HG03139 (cell line): ENCODE measurements at regions not wholly inside any gene's neighbourhood (a gene's known extent, or its start where the extent isn't known, plus 50 kb on each side); places are given as distances from the start of the nearest gene placed in this dataset.
"Not testable (repeated sequence)": the region's sequence is repeated elsewhere in the genome, so short reads cannot be mapped to it uniquely, and the experiment has no call there.

Experiments
- ATAC-seq: cut with Tn5 transposase; IDR thresholded peaks from one replicate; pipeline ENCODE4 v1.9.1; 2021; ENCODE audit not compliant: unreplicated experiment

DNA sequence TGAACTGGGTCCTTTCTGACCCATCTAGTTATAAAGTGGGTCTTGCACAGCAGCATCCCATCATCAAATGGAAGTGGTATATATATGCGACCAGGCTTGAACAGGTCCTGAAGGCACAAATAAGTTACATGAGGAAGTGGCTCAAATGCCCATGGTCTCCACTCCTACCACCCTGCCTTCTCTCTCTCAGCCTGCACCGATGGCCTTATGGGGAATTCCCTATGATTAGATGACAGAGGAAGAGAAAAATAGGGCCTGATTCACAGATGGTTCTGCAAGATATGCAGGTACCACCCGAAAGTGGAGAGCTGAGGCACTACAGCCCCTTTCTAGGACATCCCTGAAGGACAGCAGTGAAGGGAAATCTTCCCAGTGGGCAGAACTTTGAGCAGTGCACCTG is 1275.1 kb upstream of the CITED2 start:
- ATAC-seq: not testable (repeated sequence)

DNA sequence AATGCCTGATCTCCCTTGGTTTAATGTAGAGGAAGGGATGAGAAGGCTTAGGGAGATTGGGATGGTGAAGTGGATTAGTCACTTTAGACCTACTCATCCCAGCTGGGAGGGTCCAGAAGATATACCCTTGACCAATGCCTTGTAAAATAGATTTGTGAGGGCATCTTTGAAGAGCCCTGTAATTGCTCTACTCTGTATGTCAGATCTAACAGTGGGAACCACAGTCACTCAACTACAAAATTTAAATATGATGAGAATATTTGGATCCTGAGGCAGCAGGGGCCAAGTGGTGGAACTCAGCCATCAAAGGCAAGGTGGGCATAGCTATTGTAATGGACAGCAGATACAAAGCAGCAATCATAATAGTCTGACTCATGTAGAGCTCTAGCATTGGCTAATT is 1272.9 kb upstream of the CITED2 start:
- ATAC-seq: not testable (repeated sequence)

DNA sequence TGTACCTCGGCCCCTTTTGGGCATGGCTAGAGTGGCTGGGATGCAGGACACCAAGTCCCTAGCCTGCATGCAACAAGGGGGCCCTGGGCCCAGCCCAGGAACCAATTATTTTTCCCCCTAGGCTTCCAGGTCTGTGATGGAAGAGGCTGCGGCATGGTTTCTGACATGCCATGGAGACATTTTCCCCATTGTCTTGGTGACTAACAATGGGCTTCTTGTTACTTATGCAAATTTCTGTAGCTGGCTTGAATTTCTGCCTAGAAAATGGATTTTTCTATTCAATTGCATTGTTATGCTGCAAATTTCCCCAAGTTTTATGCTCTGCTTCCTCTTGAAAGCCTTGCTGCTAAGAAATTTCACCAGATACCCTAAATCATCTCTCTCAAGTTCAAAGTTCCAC is 1269.6 kb upstream of the CITED2 start:
- no peak for ATAC-seq

DNA sequence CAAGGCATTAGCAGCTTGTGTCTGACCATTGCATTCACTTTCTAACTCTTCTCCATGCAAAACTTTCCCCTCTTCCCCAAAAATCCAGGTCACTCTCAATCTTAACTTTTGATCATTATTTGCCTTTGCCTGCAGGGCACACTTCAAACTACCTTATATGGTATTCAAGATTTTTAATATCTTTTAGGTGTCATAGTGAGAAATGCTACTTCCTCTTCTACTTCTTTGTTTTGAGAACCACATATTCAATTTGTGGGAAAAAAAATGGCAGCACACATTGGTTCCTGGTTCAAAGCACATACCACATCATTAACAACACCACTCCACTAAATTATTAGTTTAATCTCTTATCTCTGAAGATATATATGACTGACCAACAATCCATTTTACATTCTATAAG is 1267.0 kb upstream of the CITED2 start:
- peak; percentile 71 for ATAC-seq

DNA sequence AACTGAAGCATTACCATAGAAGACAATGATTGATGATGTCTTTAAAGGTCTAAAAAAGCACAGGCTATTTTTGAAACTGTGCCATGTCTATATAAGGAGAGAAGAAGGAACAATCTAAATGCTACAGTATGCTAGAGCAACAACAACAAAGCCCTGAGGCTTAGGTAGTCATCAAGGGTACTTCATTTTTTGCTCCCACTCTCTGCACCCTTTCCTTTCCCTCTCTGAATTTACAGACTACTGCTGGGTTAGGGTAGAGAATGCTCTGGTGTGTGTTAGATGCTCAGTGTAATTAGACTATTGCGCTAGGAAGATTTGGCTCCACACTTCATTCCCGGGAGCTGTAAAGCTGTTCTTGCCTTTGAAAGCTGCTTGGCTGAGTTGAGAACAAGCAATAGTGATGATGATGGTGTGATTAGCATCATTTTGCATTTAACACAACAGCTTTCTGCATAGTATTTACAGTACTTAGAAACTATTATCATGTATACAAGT is 1262.5 kb upstream of the CITED2 start:
- ATAC-seq: no peak

DNA sequence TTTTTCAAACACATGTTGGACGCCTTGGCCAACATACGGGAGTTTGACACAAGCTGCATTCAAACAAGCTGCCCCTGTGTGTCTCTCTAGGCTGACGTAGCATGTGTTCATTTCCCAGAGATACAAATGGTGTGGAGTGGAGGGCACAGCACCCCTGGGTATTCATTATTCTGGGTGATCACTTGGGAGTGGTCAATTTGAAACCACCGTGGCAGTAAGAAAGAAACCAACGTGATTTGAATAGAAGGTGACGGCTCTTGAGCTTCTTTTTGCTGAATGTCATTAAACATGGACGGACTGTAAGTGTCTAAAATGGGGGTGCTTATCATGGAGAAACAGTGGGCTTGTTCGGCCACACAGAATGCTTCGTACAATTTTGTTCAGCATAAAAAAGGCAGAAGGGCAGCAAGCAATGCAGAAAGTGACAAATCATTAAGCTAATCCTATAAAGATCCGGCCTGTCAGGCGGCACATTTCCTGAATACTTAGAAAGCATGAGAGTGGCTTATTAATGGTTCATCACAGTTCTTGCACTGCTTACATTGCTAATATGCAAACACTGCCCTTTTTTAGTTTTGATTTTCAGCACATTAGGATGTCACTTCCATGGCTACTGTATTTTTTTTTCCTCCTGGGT is 1261.9 kb upstream of the CITED2 start:
- ATAC-seq: no peak

DNA sequence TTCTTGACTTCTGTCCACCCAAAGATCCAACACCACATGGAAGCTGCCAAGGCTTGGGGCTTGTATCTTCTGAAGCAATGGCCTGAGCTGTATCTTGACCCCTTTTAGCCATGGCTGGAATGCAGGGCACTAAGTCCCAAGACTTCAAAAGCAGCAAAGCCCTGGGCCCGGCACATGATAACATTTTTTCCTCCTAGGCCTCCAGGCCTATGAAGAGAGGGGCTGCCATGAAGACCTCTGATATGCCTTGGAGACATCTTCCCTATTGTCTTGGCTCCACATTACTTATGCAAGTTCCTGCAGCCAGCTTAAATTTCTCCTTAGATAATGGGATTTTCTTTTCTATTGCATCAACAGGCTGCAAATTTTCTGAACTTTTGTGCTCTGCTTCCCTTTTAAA is 1252.6 kb upstream of the CITED2 start:
- ATAC-seq: no peak

DNA sequence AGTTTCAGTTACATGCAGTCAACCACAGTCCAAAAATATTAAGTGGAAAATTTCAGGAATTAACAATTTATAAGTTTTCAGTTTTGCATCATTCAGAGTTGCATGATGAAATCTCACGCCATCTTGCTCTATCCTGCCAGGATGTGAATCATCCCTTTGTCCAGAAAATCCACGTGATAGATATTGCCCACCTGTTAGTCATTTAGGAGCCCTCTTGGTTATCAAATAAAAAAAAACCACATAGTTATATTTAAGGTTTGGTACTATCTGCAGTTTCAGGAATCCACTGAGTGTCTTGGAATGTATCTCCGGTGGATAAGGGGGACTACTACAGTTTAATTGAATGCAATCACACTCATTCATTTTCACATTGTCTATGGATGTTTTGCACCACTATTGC is 1249.0 kb upstream of the CITED2 start:
- no peak for ATAC-seq

DNA sequence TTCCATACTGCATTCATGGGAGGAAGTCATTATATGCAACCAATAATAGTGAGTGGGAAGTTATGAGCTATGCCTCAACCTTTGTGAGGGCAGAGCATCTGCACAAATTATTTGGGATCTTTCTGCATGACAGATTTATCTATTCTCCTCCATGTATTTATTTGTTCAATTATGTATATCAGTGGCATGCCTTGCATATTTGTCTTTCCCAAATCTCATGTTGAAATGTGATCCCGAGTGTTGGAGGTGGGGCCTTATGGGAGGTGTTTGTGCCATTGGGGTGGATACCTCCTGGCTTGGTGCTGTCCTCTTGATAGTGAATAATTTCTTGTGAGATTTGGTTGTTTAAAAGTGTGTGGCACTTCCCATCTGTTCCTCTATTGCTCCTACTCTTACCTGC is 1246.0 kb upstream of the CITED2 start:
- no peak for ATAC-seq

DNA sequence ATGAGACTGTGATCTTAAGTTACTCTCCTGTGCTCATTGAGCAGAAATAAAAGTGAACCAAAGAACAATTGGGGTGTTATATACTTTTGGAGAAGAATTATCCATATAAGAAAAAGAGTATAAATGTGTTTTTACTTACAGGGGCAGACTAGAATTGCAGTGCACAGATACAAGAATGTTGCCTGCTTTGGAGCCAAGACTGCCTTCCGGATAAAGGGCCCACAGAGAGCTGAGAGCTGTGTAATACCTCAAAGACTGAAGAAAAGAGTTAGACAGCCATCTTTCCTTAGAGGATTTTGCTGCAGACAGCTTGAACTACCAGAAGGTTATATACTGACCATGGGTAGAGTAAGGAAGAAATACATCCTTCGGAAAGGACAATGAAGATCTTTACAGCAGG is 1235.5 kb upstream of the CITED2 start:
- ATAC-seq: no peak

DNA sequence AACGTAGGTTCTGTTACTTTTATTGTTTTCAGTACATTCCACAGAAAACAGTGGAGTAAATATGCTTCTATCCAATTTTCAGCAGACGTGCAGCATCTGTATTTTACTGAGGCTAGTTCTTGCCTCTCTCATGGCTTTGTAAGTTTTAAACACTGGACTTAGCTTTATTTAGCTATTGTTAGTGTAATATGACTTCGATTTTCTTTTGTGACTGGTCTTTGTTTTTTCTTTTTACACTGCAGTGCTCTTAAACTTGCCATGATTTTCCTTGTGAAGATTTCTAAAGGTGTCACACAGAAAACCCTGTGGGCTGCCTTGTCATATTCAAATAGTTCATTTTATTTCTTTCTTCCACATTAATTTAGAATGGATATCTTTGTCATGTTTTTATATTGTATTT is 1234.9 kb upstream of the CITED2 start:
- ATAC-seq: no peak

DNA sequence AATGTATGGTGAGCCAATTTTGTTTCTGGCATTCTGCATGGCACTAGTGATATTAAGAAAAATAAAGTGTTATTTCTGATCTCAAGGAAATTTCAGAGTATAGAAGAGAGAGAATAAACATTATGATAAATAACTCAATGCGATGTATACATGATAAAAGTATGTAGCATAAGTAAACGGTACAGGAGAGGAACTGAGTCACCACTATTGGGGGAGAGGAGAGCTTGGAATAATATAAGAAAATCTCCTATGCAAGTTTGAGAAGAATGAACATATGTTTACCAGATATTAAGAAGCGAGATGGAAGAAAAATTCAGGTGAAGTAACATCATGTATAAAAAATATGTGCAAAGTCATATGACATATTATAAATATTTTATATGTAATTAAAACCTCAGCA is 1230.3 kb upstream of the CITED2 start:
- ATAC-seq: no peak

DNA sequence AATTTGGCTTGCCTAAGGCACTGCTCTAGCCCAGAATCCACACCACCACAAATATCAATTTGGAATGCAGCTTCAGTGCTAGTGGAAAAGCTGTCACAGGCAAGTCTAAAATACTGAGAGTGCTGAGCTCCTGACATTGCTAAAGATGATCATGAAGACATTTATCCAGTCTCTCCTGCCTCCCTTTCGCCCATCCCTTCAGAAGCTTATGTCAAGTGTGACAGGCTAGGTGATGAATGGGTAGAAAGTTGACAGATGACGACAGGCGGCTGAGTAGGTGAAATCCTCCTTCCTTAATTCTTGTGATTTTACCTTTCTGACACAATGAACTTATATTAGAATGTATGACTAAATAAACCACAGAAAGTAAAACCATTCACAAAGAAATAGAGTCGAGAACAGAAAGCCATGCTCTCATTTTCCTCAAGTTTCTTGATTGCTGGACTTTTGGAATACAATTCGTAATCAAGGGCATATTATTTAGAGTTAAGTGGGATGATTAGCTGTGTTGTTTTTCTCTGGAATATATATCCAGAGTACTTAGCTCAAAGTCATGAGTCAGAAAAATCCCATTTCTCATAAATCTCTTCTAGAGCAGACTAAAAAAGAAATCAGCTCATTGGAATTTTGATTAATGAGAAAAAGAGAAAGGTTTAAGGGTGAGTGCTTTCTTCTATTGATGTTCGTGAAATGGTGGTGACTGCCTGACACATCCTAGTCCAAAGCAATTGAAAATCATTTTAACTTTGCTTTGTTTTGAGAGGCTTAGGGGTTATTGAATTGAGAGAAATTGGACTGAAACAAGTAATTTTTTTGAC is 1228.2 kb upstream of the CITED2 start:
- no peak for ATAC-seq

DNA sequence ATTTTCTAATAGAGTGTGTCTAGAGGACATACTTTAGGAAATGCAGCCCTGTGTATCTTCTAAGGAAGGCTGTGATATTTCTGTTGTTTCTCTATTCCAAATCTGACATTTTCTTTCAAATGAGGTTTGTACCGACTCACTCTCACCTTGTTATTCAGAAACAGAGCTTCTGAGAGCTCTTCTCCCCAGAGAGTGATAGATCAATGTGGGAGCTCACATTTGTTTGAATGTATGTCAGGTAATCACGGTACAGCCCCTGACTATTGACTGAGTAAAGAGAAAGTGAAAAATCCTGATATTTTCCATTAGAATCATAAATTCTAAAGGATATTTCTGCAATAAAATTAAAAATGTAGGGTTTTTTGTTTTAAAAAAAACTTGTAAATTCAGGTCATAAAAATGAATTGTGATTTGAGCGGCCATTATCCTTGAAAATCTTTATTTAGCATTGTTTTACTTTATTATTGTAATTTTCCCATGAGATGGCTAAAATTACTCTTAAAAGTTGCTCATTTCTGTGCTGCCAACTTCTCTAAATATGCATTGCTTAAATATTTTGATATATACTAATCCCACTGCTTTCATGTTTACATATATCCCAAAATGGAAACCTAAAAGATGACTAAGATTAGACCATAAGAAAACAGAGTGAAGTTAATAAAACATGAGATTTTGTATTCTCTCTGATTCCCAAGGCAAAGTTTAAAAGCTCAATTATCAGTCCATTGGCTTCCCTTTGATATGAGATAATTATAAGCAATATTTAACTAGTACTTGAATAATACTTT is 1226.8 kb upstream of the CITED2 start:
- ATAC-seq: no peak

DNA sequence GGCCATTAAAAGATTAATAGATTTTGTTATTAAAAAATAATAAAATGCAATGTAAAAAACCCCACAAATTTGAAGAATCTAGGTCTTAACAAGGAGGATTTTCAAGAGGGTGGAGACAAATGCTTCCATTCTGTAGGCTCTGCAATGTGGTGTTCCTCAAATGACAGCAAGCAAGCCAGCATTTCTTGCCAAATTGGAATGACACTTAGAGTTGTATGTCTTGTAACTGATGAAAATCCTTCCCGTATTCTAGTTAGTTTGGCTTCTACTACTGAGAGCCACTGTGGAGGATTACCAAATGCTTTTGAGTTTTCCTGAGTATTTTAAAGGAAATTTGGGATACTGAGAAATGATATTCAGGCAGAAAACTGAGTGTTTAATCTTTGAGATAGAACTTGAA is 1225.5 kb upstream of the CITED2 start:
- no peak for ATAC-seq

DNA sequence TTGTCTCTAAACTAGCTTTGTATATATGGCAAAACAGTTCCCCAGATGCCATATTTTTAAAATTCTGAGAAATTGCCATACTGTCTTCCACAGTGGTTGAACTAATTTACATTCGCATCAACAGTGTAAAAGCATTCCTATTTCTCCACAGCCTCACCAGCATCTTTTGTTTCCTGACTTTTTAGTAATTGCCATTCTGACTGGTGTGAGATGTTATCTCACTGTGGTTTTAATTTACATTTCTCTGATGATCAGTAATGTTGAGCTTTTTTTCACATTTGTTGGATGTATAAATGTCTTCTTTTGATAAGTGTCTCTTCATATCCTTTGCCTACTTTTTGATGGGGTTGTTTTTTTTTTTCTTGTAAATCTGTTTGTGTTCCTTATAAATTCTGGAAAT is 1222.7 kb upstream of the CITED2 start:
- no peak for ATAC-seq

DNA sequence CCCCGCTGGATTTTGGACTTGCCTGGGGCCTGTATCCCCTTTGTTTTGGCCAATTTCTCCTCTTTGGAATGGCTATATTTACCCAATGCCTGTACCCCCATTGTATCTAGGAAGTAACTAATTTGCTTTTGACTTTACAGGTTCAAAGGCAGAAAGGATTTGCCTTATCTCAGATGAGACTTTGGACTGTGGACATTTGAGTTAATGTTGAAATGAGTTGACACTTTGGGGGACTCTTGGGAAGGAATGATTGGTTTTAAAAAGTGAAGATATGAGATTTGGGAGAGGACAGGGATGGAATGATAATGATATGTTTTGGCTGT is 1220.3 kb upstream of the CITED2 start:
- ATAC-seq: no peak

DNA sequence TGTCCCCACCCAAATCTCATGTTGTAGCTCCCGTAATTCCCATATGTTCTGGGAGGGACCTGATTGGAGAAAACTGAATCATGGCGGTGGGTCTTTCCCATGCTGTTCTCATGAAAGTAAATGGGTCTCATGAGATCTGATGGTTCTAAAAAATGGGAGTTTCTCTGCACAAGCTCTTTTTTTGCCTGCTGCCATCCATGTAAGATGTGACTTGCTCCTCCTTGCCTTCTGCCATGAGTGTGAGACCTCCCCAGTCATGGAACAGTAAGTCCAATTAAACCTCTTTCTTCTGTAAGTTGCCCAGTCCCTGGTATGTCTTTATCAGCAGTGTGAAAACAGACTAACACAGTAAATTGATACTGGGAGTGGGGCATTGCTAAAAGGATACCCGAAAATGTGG is 1218.4 kb upstream of the CITED2 start:
- ATAC-seq: no peak

DNA sequence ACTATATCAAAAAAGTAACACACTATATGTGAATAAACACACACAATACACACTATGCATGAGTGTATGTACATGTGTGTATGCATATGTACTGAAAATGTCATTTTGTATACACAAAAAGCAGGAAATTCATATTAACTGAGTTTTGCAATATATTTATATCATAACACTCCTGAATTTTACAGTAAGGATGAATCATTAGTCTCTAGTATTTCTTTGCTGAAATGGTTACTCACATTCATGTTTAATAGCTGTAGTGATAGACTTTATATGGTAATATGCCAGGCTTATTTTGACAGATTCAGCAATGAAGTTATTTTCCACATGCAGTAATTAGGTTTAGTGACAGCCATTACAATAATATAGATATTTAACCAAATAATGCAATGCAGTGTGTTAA is 1216.2 kb upstream of the CITED2 start:
- no peak for ATAC-seq

DNA sequence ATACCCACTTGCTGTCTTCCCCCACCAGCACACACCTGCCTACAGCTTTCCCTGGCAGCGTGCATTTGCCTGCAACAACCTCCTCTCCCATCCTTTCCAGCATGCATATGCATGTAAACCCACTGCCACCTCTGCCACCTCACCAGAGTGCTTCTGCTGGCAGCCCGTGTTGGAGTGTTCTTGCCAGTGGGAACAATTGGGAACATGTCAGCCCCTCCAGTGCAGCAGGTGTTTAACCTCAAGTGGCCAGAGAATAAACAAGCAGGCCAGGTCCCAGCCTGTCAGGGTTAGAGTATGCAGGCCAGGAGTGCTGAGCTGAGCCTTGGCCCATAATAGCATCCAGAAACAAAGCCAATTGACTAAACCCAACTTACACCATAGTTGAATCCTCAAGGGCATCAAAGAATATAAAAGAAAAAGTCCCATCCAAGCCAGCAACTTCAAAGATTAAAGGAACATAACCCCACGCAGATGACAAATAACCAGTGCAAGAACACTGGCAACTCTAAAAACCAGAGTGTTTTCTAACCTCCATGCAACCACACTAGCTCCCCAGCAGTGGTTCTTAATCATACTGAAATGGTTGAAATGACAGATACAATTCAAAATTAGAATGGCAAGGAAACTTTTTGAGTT is 1212.1 kb upstream of the CITED2 start:
- ATAC-seq: peak; percentile 65

DNA sequence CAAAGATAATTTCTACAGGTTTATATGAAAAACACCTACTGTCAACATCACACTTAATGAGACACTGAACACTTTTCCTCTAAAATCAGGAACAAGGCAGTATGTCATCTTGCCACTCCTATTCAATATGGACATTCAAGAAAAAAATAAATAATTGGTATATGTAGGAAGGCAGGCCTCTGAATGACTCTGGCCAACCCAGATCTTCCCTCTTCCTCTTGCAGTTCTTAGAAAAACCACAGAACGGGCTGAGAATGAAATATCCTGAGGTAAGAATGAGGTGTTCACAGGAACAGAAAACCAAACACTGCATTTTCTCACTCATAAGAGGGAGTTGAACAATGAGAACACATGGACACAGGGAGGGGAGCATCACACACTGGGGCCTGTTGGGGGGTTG is 1207.2 kb upstream of the CITED2 start:
- ATAC-seq: no peak

DNA sequence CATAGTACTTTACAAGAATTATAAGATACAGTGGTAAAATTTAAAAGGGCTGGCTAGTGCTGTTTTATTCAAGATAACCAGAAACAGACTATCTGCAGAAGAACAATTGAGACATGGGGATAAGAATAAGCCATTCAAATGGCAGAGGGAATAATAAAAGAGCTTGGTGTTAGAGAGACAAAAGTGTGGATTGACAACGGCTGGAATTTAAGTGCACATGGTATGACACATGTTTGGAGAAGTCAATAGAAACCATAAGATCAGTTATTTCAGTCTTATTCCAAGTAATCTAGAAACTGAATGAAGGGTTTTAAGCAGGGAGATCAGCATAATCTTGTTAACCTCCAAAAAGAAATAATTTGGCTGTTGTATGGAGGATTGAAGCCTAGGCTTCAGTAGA is 1205.5 kb upstream of the CITED2 start:
- no peak for ATAC-seq
